Endothelial cell of umbilical vein (primary cell): ENCODE measurements at regions not wholly inside any gene's neighbourhood (a gene's known extent, or its start where the extent isn't known, plus 50 kb on each side); places are given as distances from the start of the nearest gene placed in this dataset.

ENCODE experiments used
- CTCF ChIP-seq, 2 donors: IDR thresholded peaks; 1 replicate in 1 of 2; 2 replicates in 1 of 2; pipeline ENCODE4 v1.5.1; 2011; ENCODE audit warnings: low read length in 2 of 2, mild to moderate bottlenecking in 2 of 2, moderate library complexity in 2 of 2, control low read depth in 1 of 2, inconsistent platforms in 1 of 2, low read depth in 1 of 2; ENCODE audit not compliant: insufficient read depth in 1 of 2; ENCODE audit errors: extremely low read depth in 1 of 2
- EZH2 ChIP-seq: IDR thresholded peaks from 2 replicates; pipeline ENCODE4 v1.6.1; 2012; ENCODE audit warnings: borderline replicate concordance, low read depth, mild to moderate bottlenecking, moderate library complexity, low read length, inconsistent platforms; ENCODE audit not compliant: severe bottlenecking
- FOS ChIP-seq: IDR thresholded peaks from 2 replicates; pipeline ENCODE4 v1.6.1; 2011; ENCODE audit warnings: mild to moderate bottlenecking, low read length, moderate library complexity, borderline replicate concordance; ENCODE audit not compliant: insufficient read depth
- JUN ChIP-seq: IDR thresholded peaks from 2 replicates; pipeline ENCODE4 v1.6.1; 2011; ENCODE audit warnings: borderline replicate concordance, low read depth; ENCODE audit not compliant: insufficient read length, insufficient read depth
- MYC ChIP-seq: IDR thresholded peaks from one replicate; pipeline ENCODE4 v1.6.1; 2011; ENCODE audit warnings: mild to moderate bottlenecking, low read depth, low read length
- POLR2A ChIP-seq: IDR thresholded peaks from 2 replicates; pipeline ENCODE4 v1.6.1; 2012; ENCODE audit warnings: low read depth, mild to moderate bottlenecking, control low read depth, low read length
- POLR2AphosphoS5 ChIP-seq: IDR thresholded peaks from 2 replicates; pipeline ENCODE4 v1.6.1; 2012; ENCODE audit warnings: low read depth, mild to moderate bottlenecking, control low read depth, low read length, moderate library complexity; ENCODE audit not compliant: insufficient read depth
- TF ChIP-seq, protein P1 (sequence below): IDR thresholded peaks from 2 replicates; pipeline ENCODE4 v1.6.1; 2011; ENCODE audit not compliant: insufficient read depth, insufficient read length

DNA sequence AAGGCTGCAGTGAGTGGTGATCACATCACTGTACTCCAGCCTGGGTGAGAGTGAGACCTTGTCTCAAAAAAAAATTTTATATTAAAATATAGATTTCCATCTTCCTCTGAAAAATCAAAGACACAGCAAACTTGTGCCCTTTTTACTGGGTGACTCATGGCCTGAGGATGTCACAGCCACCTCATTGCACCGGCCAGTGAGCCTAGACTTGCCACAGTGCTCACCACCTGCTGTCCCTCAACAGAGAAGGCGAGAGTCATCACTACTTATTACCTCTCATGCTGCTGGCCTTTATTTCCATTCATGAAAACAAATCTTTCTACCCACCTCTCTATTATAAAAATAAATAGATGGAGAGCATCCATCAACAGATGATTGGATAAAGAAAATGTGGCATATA lies 295.8 kb downstream of the PREX1 start:
- TF ChIP-seq CTCF (IDR thresholded peaks at IDR 0.05; ENCODE audit: extremely low read depth in 1 of 2, insufficient read depth in 1 of 2, low read depth in 1 of 2, low read length in 2 of 2) (no peak), POLR2A (no peak), EZH2 (no peak), POLR2AphosphoS5 (no peak), JUN (no peak), MYC (no peak), FOS (no peak)
- TF ChIP-seq, protein P1, sequence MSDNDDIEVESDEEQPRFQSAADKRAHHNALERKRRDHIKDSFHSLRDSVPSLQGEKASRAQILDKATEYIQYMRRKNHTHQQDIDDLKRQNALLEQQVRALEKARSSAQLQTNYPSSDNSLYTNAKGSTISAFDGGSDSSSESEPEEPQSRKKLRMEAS, result no peak
